ENCODE measurements at regions not wholly inside any gene's neighbourhood (a gene's known extent, or its start where the extent isn't known, plus 50 kb on each side); places are given as distances from the start of the nearest gene placed in this dataset.

- no peak for TF ChIP-seq CTCF (IDR thresholded peaks at IDR 0.05)
- DNase-seq (no peak), ATAC-seq (no peak)
- no peaks in the 10 kb centered on the region for H3K36me3 ChIP-seq (ENCODE audit: low read depth)
- intact Hi-C loops (cut with DNase I, micrococcal nuclease): no loop called here
- no peaks in the 10 kb centered on the region for H3K9me3 ChIP-seq
- H3K4me3 ChIP-seq: no peak overlapping the region
- H3K4me1 ChIP-seq (ENCODE audit: low read depth): no peaks in the 10 kb centered on the region
Observed at GRCh38 chr4:145339075-145339725, 142.5 kb upstream of the SMAD1 start.

- intact Hi-C loops (cut with DNase I, micrococcal nuclease): no loop called here
- H3K4me1 ChIP-seq (ENCODE audit: low read depth): no peaks in the 10 kb centered on the region
- DNase-seq (no peak), ATAC-seq (no peak)
- H3K4me3 ChIP-seq: no peak overlapping the region
- TF ChIP-seq CTCF (IDR thresholded peaks at IDR 0.05): no peak
- no peaks in the 10 kb centered on the region for H3K9me3 ChIP-seq
- H3K36me3 ChIP-seq (ENCODE audit: low read depth): no peaks in the 10 kb centered on the region
Observed at GRCh38 chr4:145338568-145338967, 143.1 kb upstream of the SMAD1 start.

- no peak for ATAC-seq
- no peaks in the 10 kb centered on the region for H3K36me3 ChIP-seq (ENCODE audit: low read depth)
- H3K4me3 ChIP-seq: no peak overlapping the region
- no peak for TF ChIP-seq CTCF (IDR thresholded peaks at IDR 0.05)
- no peak for DNase-seq
- intact Hi-C loops (cut with DNase I, micrococcal nuclease): no loop called here
- H3K4me1 ChIP-seq (ENCODE audit: low read depth): no peaks in the 10 kb centered on the region
- H3K9me3 ChIP-seq: no peaks in the 10 kb centered on the region
Observed at GRCh38 chr4:145337391-145337790, 144.3 kb upstream of the SMAD1 start.

- no peak for TF ChIP-seq CTCF (IDR thresholded peaks at IDR 0.05)
- Histone ChIP-seq H3K4me1 (ENCODE audit: low read depth) (no peaks in the 10 kb centered on the region), H3K9me3 (no peaks in the 10 kb centered on the region), H3K4me3 (no peak overlapping the region), H3K36me3 (ENCODE audit: low read depth) (no peaks in the 10 kb centered on the region)
- no peak for ATAC-seq
- intact Hi-C loops (cut with DNase I, micrococcal nuclease): no loop called here
- DNase-seq: no peak
Observed at GRCh38 chr4:145333786-145334185, 147.9 kb upstream of the SMAD1 start.

- Histone ChIP-seq H3K9me3 (no peaks in the 10 kb centered on the region), H3K4me3 (no peak overlapping the region), H3K4me1 (ENCODE audit: low read depth) (no peaks in the 10 kb centered on the region), H3K36me3 (ENCODE audit: low read depth) (no peaks in the 10 kb centered on the region)
- ATAC-seq: no peak
- no peak for DNase-seq
- TF ChIP-seq CTCF (IDR thresholded peaks at IDR 0.05): no peak
- intact Hi-C loops (cut with DNase I, micrococcal nuclease): no loop called here
Observed at GRCh38 chr4:145326491-145326890, 146.1 kb upstream of the OTUD4 start.

- no peaks in the 10 kb centered on the region for H3K4me1 ChIP-seq (ENCODE audit: low read depth)
- H3K4me3 ChIP-seq: no peak overlapping the region
- DNase-seq (no peak), ATAC-seq (no peak)
- no peak for TF ChIP-seq CTCF (IDR thresholded peaks at IDR 0.05)
- H3K9me3 ChIP-seq: no peaks in the 10 kb centered on the region
- intact Hi-C loops (cut with DNase I, micrococcal nuclease): no loop called here
- no peaks in the 10 kb centered on the region for H3K36me3 ChIP-seq (ENCODE audit: low read depth)
Observed at GRCh38 chr4:145324161-145324560, 143.8 kb upstream of the OTUD4 start.
